ENCODE measurements at regions not wholly inside any gene's neighbourhood (a gene's known extent, or its start where the extent isn't known, plus 50 kb on each side); places are given as distances from the start of the nearest gene placed in this dataset.
A peak's percentile ranks its signal among the peaks of the same experiment; 100 is the strongest.

GRCh38 chr21:28828021-28828420 is 164.7 kb downstream of the LTN1 start:
- Histone ChIP-seq H3K27ac (ENCODE audit: low read length, poor library complexity, severe bottlenecking) (no peak overlapping the region), H2BK12ac (ENCODE audit: low read length in 2 of 2) (no peak overlapping the region), H3K18ac (ENCODE audit: low read depth in 1 of 2, low read length in 2 of 2) (no peak overlapping the region), H2AFZ (ENCODE audit: low read depth, low read length) (no peak overlapping the region), H3K14ac (ENCODE audit: low read length in 2 of 2) (no peak overlapping the region), H3K36me3 (ENCODE audit: control insufficient read depth in 1 of 2, insufficient read depth in 2 of 2, low read depth in 1 of 2, low read length in 2 of 2) (no peaks in the 10 kb centered on the region), H3K9ac (ENCODE audit: low read length) (no peak overlapping the region), H3K23ac (ENCODE audit: low read length in 2 of 2) (no peak overlapping the region), H2BK15ac (ENCODE audit: low read depth, poor library complexity, severe bottlenecking) (no peak overlapping the region), H3K4me1 (ENCODE audit: control insufficient read depth, insufficient read depth, low read depth, low read length) (no peaks in the 10 kb centered on the region), H4K91ac (ENCODE audit: low read length) (no peak overlapping the region), H2AK5ac (ENCODE audit: low read length, severe bottlenecking) (no peak overlapping the region), H2BK5ac (ENCODE audit: low read depth, low read length, poor library complexity, severe bottlenecking) (no peak overlapping the region), H2BK120ac (ENCODE audit: low read depth, low read length) (no peak overlapping the region), H3K27me3 (ENCODE audit: control insufficient read depth in 1 of 2, insufficient read depth in 1 of 2, low read length in 2 of 2) (no peaks in the 10 kb centered on the region), H3K79me1 (replicated peaks; ENCODE audit: low read length, poor library complexity, severe bottlenecking) (no peaks in the 10 kb centered on the region), H4K8ac (ENCODE audit: low read length) (no peak overlapping the region), H3K4me2 (ENCODE audit: low read length, poor library complexity, severe bottlenecking) (no peak overlapping the region), H3K9me3 (ENCODE audit: control insufficient read depth, low read length) (no peaks in the 10 kb centered on the region), H3K4me3 (ENCODE audit: insufficient read depth in 1 of 2, low read depth in 1 of 2, low read length in 2 of 2) (no peak overlapping the region), H3K4ac (ENCODE audit: low read depth in 1 of 2, low read length in 2 of 2) (no peak overlapping the region)
- no peak for DNase-seq
- WGBS, result 94% methylated on average over 3 of the region's 3 CpGs

- Histone ChIP-seq H2BK120ac (ENCODE audit: low read depth, low read length) (no peak overlapping the region), H2BK15ac (ENCODE audit: low read depth, poor library complexity, severe bottlenecking) (no peak overlapping the region), H4K91ac (ENCODE audit: low read length) (no peak overlapping the region), H3K4me1 (ENCODE audit: control insufficient read depth, insufficient read depth, low read depth, low read length) (no peaks in the 10 kb centered on the region), H4K8ac (ENCODE audit: low read length) (no peak overlapping the region), H3K36me3 (ENCODE audit: control insufficient read depth in 1 of 2, insufficient read depth in 2 of 2, low read depth in 1 of 2, low read length in 2 of 2) (no peaks in the 10 kb centered on the region), H3K27ac (ENCODE audit: low read length, poor library complexity, severe bottlenecking) (no peak overlapping the region), H3K4me2 (ENCODE audit: low read length, poor library complexity, severe bottlenecking) (no peak overlapping the region), H3K4ac (ENCODE audit: low read depth in 1 of 2, low read length in 2 of 2) (no peak overlapping the region), H3K9ac (ENCODE audit: low read length) (no peak overlapping the region), H2BK12ac (ENCODE audit: low read length in 2 of 2) (no peak overlapping the region), H3K14ac (ENCODE audit: low read length in 2 of 2) (no peak overlapping the region), H3K4me3 (ENCODE audit: insufficient read depth in 1 of 2, low read depth in 1 of 2, low read length in 2 of 2) (no peak overlapping the region), H2BK5ac (ENCODE audit: low read depth, low read length, poor library complexity, severe bottlenecking) (no peak overlapping the region), H3K18ac (ENCODE audit: low read depth in 1 of 2, low read length in 2 of 2) (no peak overlapping the region), H2AK5ac (ENCODE audit: low read length, severe bottlenecking) (no peak overlapping the region), H3K27me3 (ENCODE audit: control insufficient read depth in 1 of 2, insufficient read depth in 1 of 2, low read length in 2 of 2) (no peaks in the 10 kb centered on the region), H2AFZ (ENCODE audit: low read depth, low read length) (no peak overlapping the region), H3K23ac (ENCODE audit: low read length in 2 of 2) (no peak overlapping the region), H3K9me3 (ENCODE audit: control insufficient read depth, low read length) (no peaks in the 10 kb centered on the region), H3K79me1 (replicated peaks; ENCODE audit: low read length, poor library complexity, severe bottlenecking) (no peaks in the 10 kb centered on the region)
- 89% methylated on average over 1 of the region's 1 CpG for WGBS
- peak; percentile 77 for DNase-seq
These were observed 165.3 kb downstream of the LTN1 start for GRCh38 chr21:28827422-28827821.

GRCh38 chr21:28826569-28826968 is 166.1 kb downstream of the LTN1 start:
- Histone ChIP-seq H3K14ac (ENCODE audit: low read length in 2 of 2) (no peak overlapping the region), H3K9me3 (ENCODE audit: control insufficient read depth, low read length) (no peaks in the 10 kb centered on the region), H3K9ac (ENCODE audit: low read length) (no peak overlapping the region), H3K27me3 (ENCODE audit: control insufficient read depth in 1 of 2, insufficient read depth in 1 of 2, low read length in 2 of 2) (no peaks in the 10 kb centered on the region), H3K4me2 (ENCODE audit: low read length, poor library complexity, severe bottlenecking) (no peak overlapping the region), H2AFZ (ENCODE audit: low read depth, low read length) (no peak overlapping the region), H3K4ac (ENCODE audit: low read depth in 1 of 2, low read length in 2 of 2) (no peak overlapping the region), H3K79me1 (replicated peaks; ENCODE audit: low read length, poor library complexity, severe bottlenecking) (no peaks in the 10 kb centered on the region), H3K27ac (ENCODE audit: low read length, poor library complexity, severe bottlenecking) (no peak overlapping the region), H3K18ac (ENCODE audit: low read depth in 1 of 2, low read length in 2 of 2) (no peak overlapping the region), H3K36me3 (ENCODE audit: control insufficient read depth in 1 of 2, insufficient read depth in 2 of 2, low read depth in 1 of 2, low read length in 2 of 2) (no peaks in the 10 kb centered on the region), H2AK5ac (ENCODE audit: low read length, severe bottlenecking) (no peak overlapping the region), H4K91ac (ENCODE audit: low read length) (no peak overlapping the region), H4K8ac (ENCODE audit: low read length) (no peak overlapping the region), H2BK5ac (ENCODE audit: low read depth, low read length, poor library complexity, severe bottlenecking) (no peak overlapping the region), H3K4me1 (ENCODE audit: control insufficient read depth, insufficient read depth, low read depth, low read length) (no peaks in the 10 kb centered on the region), H3K4me3 (ENCODE audit: insufficient read depth in 1 of 2, low read depth in 1 of 2, low read length in 2 of 2) (no peak overlapping the region), H2BK15ac (ENCODE audit: low read depth, poor library complexity, severe bottlenecking) (no peak overlapping the region), H2BK120ac (ENCODE audit: low read depth, low read length) (peak overlapping the region; percentile 49), H3K23ac (ENCODE audit: low read length in 2 of 2) (no peak overlapping the region), H2BK12ac (ENCODE audit: low read length in 2 of 2) (no peak overlapping the region)
- WGBS, result 95% methylated on average over 6 of the region's 6 CpGs
- DNase-seq, result no peak

- H2AK5ac ChIP-seq (ENCODE audit: low read length, severe bottlenecking), result no peak overlapping the region
- no peak overlapping the region for H3K4me2 ChIP-seq (ENCODE audit: low read length, poor library complexity, severe bottlenecking)
- WGBS, result 42% methylated on average over 2 of the region's 2 CpGs
- no peak overlapping the region for H2BK120ac ChIP-seq (ENCODE audit: low read depth, low read length)
- no peaks in the 10 kb centered on the region for H3K27me3 ChIP-seq (ENCODE audit: control insufficient read depth in 1 of 2, insufficient read depth in 1 of 2, low read length in 2 of 2)
- no peak overlapping the region for H4K91ac ChIP-seq (ENCODE audit: low read length)
- H4K8ac ChIP-seq (ENCODE audit: low read length), result no peak overlapping the region
- H3K4ac ChIP-seq (ENCODE audit: low read depth in 1 of 2, low read length in 2 of 2), result no peak overlapping the region
- no peaks in the 10 kb centered on the region for H3K36me3 ChIP-seq (ENCODE audit: control insufficient read depth in 1 of 2, insufficient read depth in 2 of 2, low read depth in 1 of 2, low read length in 2 of 2)
- no peak overlapping the region for H3K27ac ChIP-seq (ENCODE audit: low read length, poor library complexity, severe bottlenecking)
- no peak overlapping the region for H3K14ac ChIP-seq (ENCODE audit: low read length in 2 of 2)
- no peak overlapping the region for H3K23ac ChIP-seq (ENCODE audit: low read length in 2 of 2)
- H2AFZ ChIP-seq (ENCODE audit: low read depth, low read length), result no peak overlapping the region
- DNase-seq, result no peak
- no peak overlapping the region for H2BK15ac ChIP-seq (ENCODE audit: low read depth, poor library complexity, severe bottlenecking)
- no peak overlapping the region for H3K9ac ChIP-seq (ENCODE audit: low read length)
- no peaks in the 10 kb centered on the region for H3K9me3 ChIP-seq (ENCODE audit: control insufficient read depth, low read length)
- no peak overlapping the region for H2BK5ac ChIP-seq (ENCODE audit: low read depth, low read length, poor library complexity, severe bottlenecking)
- H3K18ac ChIP-seq (ENCODE audit: low read depth in 1 of 2, low read length in 2 of 2), result no peak overlapping the region
- no peaks in the 10 kb centered on the region for H3K4me1 ChIP-seq (ENCODE audit: control insufficient read depth, insufficient read depth, low read depth, low read length)
- H2BK12ac ChIP-seq (ENCODE audit: low read length in 2 of 2), result no peak overlapping the region
- no peak overlapping the region for H3K4me3 ChIP-seq (ENCODE audit: insufficient read depth in 1 of 2, low read depth in 1 of 2, low read length in 2 of 2)
- no peaks in the 10 kb centered on the region for H3K79me1 ChIP-seq (replicated peaks; ENCODE audit: low read length, poor library complexity, severe bottlenecking)
These were observed 166.7 kb downstream of the LTN1 start for GRCh38 chr21:28826021-28826420.
